H1 (cell line): ENCODE measurements at regions not wholly inside any gene's neighbourhood (a gene's known extent, or its start where the extent isn't known, plus 50 kb on each side); places are given as distances from the start of the nearest gene placed in this dataset.

Experiments
- CTCF ChIA-PET: fragments of 300-600 bp; sonication (Branson Sonifier 250); formaldehyde crosslinking; loops from one replicate; lab custom pipeline; 2021; ENCODE audit not compliant: partially characterized antibody; lab: Charles Lee
- POLR2A ChIA-PET: fragments of 300-600 bp; sonication (Branson Sonifier 250); formaldehyde crosslinking; loops from one replicate; lab custom pipeline; 2021; ENCODE audit warnings: inconsistent platforms; ENCODE audit not compliant: partially characterized antibody; lab: Charles Lee
- DNase-seq, 2 experiments: peaks; one replicate each; pipeline versions ENCODE4 v3.0.0 to v3.0.0-alpha.2; 2010 to 2022; ENCODE audit warnings: low spot score in 2 of 2, low read depth in 1 of 2, mixed read lengths in 1 of 2
- FAIRE-seq: peaks from 2 replicates; lab custom pipeline; 2011; peaks lifted over from hg19 to GRCh38; lab: Jason Lieb, UNC
- H2AFZ ChIP-seq: 2 replicates; pipeline ENCODE4 v1.8.1; 2012; ENCODE audit warnings: low read length, inconsistent platforms
- H2AK5ac ChIP-seq: 2 replicates; pipeline ENCODE4 v1.6.1; 2013; ENCODE audit warnings: low read depth, low read length
- H2BK120ac ChIP-seq: replicated peaks from 2 replicates; pipeline ENCODE3; 2013; ENCODE audit warnings: low read depth, low read length, inconsistent platforms
- H2BK12ac ChIP-seq: 2 replicates; pipeline ENCODE4 v1.6.1; 2013; ENCODE audit warnings: low read depth, low read length
- H2BK15ac ChIP-seq: 2 replicates; pipeline ENCODE4 v1.6.1; 2013; ENCODE audit warnings: low read length
- H2BK20ac ChIP-seq: 2 replicates; pipeline ENCODE4 v1.6.1; 2013; ENCODE audit warnings: low read length
- H2BK5ac ChIP-seq: 2 replicates; pipeline ENCODE4 v1.6.1; 2013; ENCODE audit warnings: low read depth, low read length
- H3K14ac ChIP-seq: 2 replicates; pipeline ENCODE4 v1.6.1; 2013; ENCODE audit warnings: inconsistent platforms; ENCODE audit not compliant: insufficient read length
- H3K18ac ChIP-seq: 2 replicates; pipeline ENCODE4 v1.6.1; 2013; ENCODE audit warnings: low read length; ENCODE audit errors: extremely low read depth
- H3K23ac ChIP-seq: 2 replicates; pipeline ENCODE4 v1.6.1; 2013; ENCODE audit warnings: inconsistent platforms; ENCODE audit not compliant: insufficient read length
- H3K23me2 ChIP-seq: 2 replicates; pipeline ENCODE4 v1.6.1; 2013; ENCODE audit warnings: low read depth, low read length
- H3K27ac ChIP-seq: 2 replicates; pipeline ENCODE4 v1.6.1; 2011; ENCODE audit warnings: low read depth, low read length, inconsistent platforms
- H3K27me3 ChIP-seq, 4 experiments: replicated peaks in 1 of 4; 1 replicate in 1 of 4; 2 replicates in 3 of 4; pipeline versions ENCODE4 v1.6.1 to v1.8.1; 2011 to 2013; ENCODE audit warnings: low read length in 3 of 4, mild to moderate bottlenecking in 3 of 4, inconsistent platforms in 2 of 4, mixed read lengths in 2 of 4, moderate library complexity in 1 of 4; ENCODE audit not compliant: control insufficient read depth in 3 of 4, insufficient read depth in 3 of 4; ENCODE audit errors: extremely low read depth in 1 of 4
- H3K36me3 ChIP-seq, 4 experiments: 2 replicates each; pipeline versions ENCODE4 v1.6.1 to v1.8.1; 2011 to 2013; ENCODE audit warnings: mild to moderate bottlenecking in 4 of 4, low read length in 3 of 4, moderate library complexity in 2 of 4, control low read depth in 1 of 4, inconsistent platforms in 1 of 4; ENCODE audit not compliant: insufficient read depth in 4 of 4, control insufficient read depth in 2 of 4
- H3K4ac ChIP-seq: replicated peaks from 2 replicates; pipeline ENCODE3; 2013; ENCODE audit warnings: low read length, low read depth, mixed read lengths, inconsistent platforms; ENCODE audit not compliant: insufficient read length
- H3K4me1 ChIP-seq, 4 experiments: replicated peaks in 1 of 4; 1 replicate in 1 of 4; 2 replicates in 3 of 4; pipeline versions ENCODE4 v1.6.1 to v1.8.1; 2011 to 2013; ENCODE audit warnings: low read length in 3 of 4, inconsistent platforms in 2 of 4, mixed read lengths in 1 of 4; ENCODE audit not compliant: insufficient read depth in 4 of 4, control insufficient read depth in 3 of 4
- H3K4me2 ChIP-seq, 2 experiments: 2 replicates each; pipeline versions ENCODE4 v1.6.1 to v1.8.1; 2011 to 2013; ENCODE audit warnings: low read depth in 2 of 2, low read length in 2 of 2, control low read depth in 1 of 2, inconsistent platforms in 1 of 2, mild to moderate bottlenecking in 1 of 2; ENCODE audit not compliant: insufficient read depth in 1 of 2
- H3K4me3 ChIP-seq, 4 experiments: fragments of 200-600, 300-600 bp in 1 of 4; sonication (generic), shearing (Covaris generic), sonication (Bioruptor Twin) in 1 of 4; 2 replicates each; pipeline versions ENCODE4 v1.5.1 to v1.8.1; 2011 to 2016; ENCODE audit warnings: low read length in 4 of 4, low read depth in 3 of 4, control low read depth in 2 of 4, inconsistent platforms in 2 of 4, mild to moderate bottlenecking in 2 of 4, mixed read lengths in 1 of 4, moderate library complexity in 1 of 4; ENCODE audit not compliant: insufficient read depth in 2 of 4; ENCODE audit errors: extremely low read depth in 1 of 4
- H3K56ac ChIP-seq: replicated peaks from 2 replicates; pipeline ENCODE3; 2013; ENCODE audit warnings: low read depth, mild to moderate bottlenecking, mixed read lengths, low read length, inconsistent platforms; ENCODE audit not compliant: insufficient read length
- H3K79me1 ChIP-seq: 2 replicates; pipeline ENCODE4 v1.6.1; 2013; ENCODE audit warnings: low read depth, low read length, control low read depth
- H3K79me2 ChIP-seq, 2 experiments: 2 replicates each; pipeline versions ENCODE4 v1.6.1 to v1.8.1; 2012 to 2013; ENCODE audit warnings: low read length in 2 of 2, mild to moderate bottlenecking in 2 of 2, inconsistent platforms in 1 of 2; ENCODE audit not compliant: insufficient read depth in 2 of 2, control insufficient read depth in 1 of 2
- H3K9ac ChIP-seq, 4 experiments: replicated peaks in 1 of 4; 1 replicate in 1 of 4; 2 replicates in 3 of 4; pipeline versions ENCODE4 v1.6.1 to v1.8.1; 2011 to 2013; ENCODE audit warnings: low read depth in 3 of 4, low read length in 3 of 4, control low read depth in 2 of 4, mild to moderate bottlenecking in 2 of 4, moderate library complexity in 2 of 4, inconsistent platforms in 1 of 4; ENCODE audit errors: extremely low read depth in 1 of 4
- H3K9me3 ChIP-seq, 2 experiments: 2 replicates each; pipeline versions ENCODE4 v1.6.1 to v1.8.1; 2012 to 2013; ENCODE audit warnings: mild to moderate bottlenecking in 2 of 2, moderate library complexity in 2 of 2, control low read depth in 1 of 2, inconsistent platforms in 1 of 2, low read depth in 1 of 2, low read length in 1 of 2, mixed read lengths in 1 of 2; ENCODE audit not compliant: insufficient read depth in 2 of 2
- H4K20me1 ChIP-seq, 2 experiments: replicated peaks in 1 of 2; 2 replicates each; pipeline versions ENCODE3 to v1.8.1; 2011 to 2013; ENCODE audit warnings: inconsistent platforms in 2 of 2, low read length in 2 of 2, mild to moderate bottlenecking in 1 of 2; ENCODE audit not compliant: insufficient read depth in 2 of 2, control insufficient read depth in 1 of 2
- H4K5ac ChIP-seq: 2 replicates; pipeline ENCODE4 v1.6.1; 2013; ENCODE audit warnings: low read length, low read depth, mixed read lengths, inconsistent platforms; ENCODE audit not compliant: insufficient read length
- H4K8ac ChIP-seq: 2 replicates; pipeline ENCODE4 v1.8.0; 2013; ENCODE audit warnings: mild to moderate bottlenecking, moderate library complexity, low read length, inconsistent platforms; ENCODE audit not compliant: insufficient read depth; ENCODE audit errors: extremely low read depth
- H4K91ac ChIP-seq: replicated peaks from 2 replicates; pipeline ENCODE3; 2013; ENCODE audit warnings: low read length, mixed read lengths, inconsistent platforms; ENCODE audit not compliant: insufficient read length
- SAP30 ChIP-seq: fragments of 300-600 bp; sonication (generic); IDR thresholded peaks from 2 replicates; pipeline ENCODE4 v1.7.1; 2012; ENCODE audit warnings: low read length, moderate library complexity, mild to moderate bottlenecking, inconsistent platforms; ENCODE audit not compliant: insufficient read depth, insufficient replicate concordance
- WGBS, 2 experiments: shearing (Covaris generic) in 1 of 2; methylation state at CpG; one replicate each; pipeline versions ENCODE4 v1.1.6 to v1.1.7; 2013 to 2015; ENCODE audit warnings: low lambda C conversion rate in 2 of 2, mixed read lengths in 2 of 2, inconsistent platforms in 1 of 2, low coverage in 1 of 2, missing lambda C conversion rate in 1 of 2; ENCODE audit not compliant: insufficient replicate concordance in 2 of 2, insufficient coverage in 1 of 2, insufficient read length in 1 of 2; ENCODE audit errors: extremely low coverage in 1 of 2, missing lambda C conversion rate in 1 of 2; 5-methylcytosine and 5-hydroxymethylcytosine counted together

- H2AK5ac ChIP-seq, result no peak overlapping the region
- H3K36me3 ChIP-seq, result no peaks in the 10 kb centered on the region
- no peaks in the 10 kb centered on the region for H3K9me3 ChIP-seq
- ChIA-PET CTCF (interaction anchor here (0.6 to 1.2 kb wide), 3 partner anchors 11 to 451 kb away, joined by 3 to 5 read pairs (median 3); no protein-coding TSS in a partner anchor), POLR2A (no interaction called here)
- no peak overlapping the region for H3K9ac ChIP-seq
- H3K23me2 ChIP-seq, result peaks cover under 1% of the 10 kb centered on the region; the same call in 1 of the 2 replicates
- H2BK15ac ChIP-seq, result no peak overlapping the region
- H3K56ac ChIP-seq, result no peak overlapping the region
- H3K79me1 ChIP-seq, result no peaks in the 10 kb centered on the region
- H2BK12ac ChIP-seq, result no peak overlapping the region; the same call in 1 of the 2 replicates
- no peak overlapping the region for H2BK5ac ChIP-seq
- DNase-seq (peak in 1 of 2 experiments; percentile 6), FAIRE-seq (no peak)
- no peak overlapping the region for H2AFZ ChIP-seq
- H3K23ac ChIP-seq, result no peak overlapping the region
- no peak overlapping the region for H3K4ac ChIP-seq
- no peak for TF ChIP-seq SAP30
- no peaks in the 10 kb centered on the region for H3K79me2 ChIP-seq
- WGBS, 2 experiments, result 95% methylated on average over 6 of the region's 6 CpGs; no CpG with 5 or more reads in 1 of the 2 experiments
- no peaks in the 10 kb centered on the region for H4K20me1 ChIP-seq
- H3K27ac ChIP-seq, result no peak overlapping the region
- H4K8ac ChIP-seq, result no peak overlapping the region
- no peak overlapping the region for H3K18ac ChIP-seq
- no peak overlapping the region for H3K14ac ChIP-seq
- no peak overlapping the region for H2BK20ac ChIP-seq
- peak overlapping the region; percentile 30 for H4K91ac ChIP-seq
- H3K27me3 ChIP-seq, result no peaks in the 10 kb centered on the region
- H3K4me2 ChIP-seq, result no peak overlapping the region
- H3K4me3 ChIP-seq, result no peak overlapping the region
- no peak overlapping the region for H2BK120ac ChIP-seq
- H4K5ac ChIP-seq, result no peak overlapping the region
- H3K4me1 ChIP-seq, result peaks cover 0 to 11% (median 5%) of the 10 kb centered on the region in 4 experiments; a peak in 4 of 7 replicates
Observed at GRCh38 chr1:228803421-228803820, 68.1 kb downstream of the RHOU start.
